ENCODE measurements at regions not wholly inside any gene's neighbourhood (a gene's known extent, or its start where the extent isn't known, plus 50 kb on each side); places are given as distances from the start of the nearest gene placed in this dataset.
"Not testable (repeated sequence)": the region's sequence is repeated elsewhere in the genome, so short reads cannot be mapped to it uniquely, and the experiment has no call there.

DNA sequence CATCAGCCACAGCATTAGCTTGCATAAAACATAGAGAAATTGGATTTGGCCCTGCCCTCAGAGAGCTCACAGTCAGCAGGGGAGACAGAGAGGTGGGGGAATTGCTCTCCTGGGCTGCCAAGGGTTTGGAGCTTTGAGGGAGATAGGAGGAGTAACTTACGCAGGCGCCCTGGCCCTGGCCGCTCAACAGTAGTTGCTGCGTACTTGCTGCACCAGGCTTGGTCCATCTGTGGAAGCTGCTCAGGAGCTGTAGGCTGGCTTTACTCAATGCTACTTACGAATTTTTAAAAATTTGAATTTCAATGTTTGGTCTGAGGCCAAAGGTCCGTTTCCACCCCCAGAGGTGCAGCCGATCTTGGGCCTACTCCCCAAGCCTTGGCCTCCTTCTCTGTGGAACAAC lies 83.3 kb downstream of the CPZ start:
- DNase-seq (ENCODE audit: low read depth), result no peak

- DNase-seq (ENCODE audit: low read depth), result no peak
Measured at GRCh38 chr4:8675383-8675782, 82.8 kb downstream of the CPZ start.

GRCh38 chr4:8674311-8674885 lies 81.8 kb downstream of the CPZ start:
- no peak for DNase-seq (ENCODE audit: low read depth)

GRCh38 chr4:8673106-8673505 lies 80.5 kb downstream of the CPZ start:
- not testable (repeated sequence) for DNase-seq (ENCODE audit: low read depth)

GRCh38 chr4:8672486-8672885 lies 79.9 kb downstream of the CPZ start:
- no peak for DNase-seq (ENCODE audit: low read depth)

DNA sequence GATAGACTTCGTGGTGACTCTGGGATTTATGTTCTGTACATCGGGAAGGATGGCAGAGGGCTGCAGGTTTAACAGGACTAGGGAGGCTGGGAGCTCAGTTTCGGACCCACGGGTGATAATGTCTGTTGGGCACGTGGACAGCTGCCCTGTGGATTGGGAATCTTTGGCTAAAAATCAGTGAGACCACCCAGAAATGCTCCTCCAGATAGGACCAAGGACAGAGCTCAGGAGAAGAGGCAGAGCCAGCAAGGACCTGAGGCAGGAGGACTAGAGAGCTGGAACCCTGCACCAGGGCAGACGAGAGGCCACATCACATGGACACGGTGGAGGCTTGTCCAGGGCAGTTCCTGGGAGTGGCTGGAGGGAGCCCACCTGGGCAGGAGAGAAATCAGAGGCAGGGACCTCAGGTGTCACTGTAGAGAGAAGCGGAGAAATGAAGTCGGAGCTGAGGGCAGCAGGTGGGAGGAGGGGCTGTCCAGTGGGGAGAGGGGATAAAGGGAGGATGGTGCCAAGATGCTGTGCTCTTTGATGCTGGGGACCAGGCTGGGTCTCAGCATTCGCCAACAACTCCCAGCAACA lies 79.2 kb downstream of the CPZ start:
- no peak for DNase-seq (ENCODE audit: low read depth)

Data from renal cortical epithelial cell (primary cell).